Neural cell (in vitro differentiated cells): ENCODE measurements at regions not wholly inside any gene's neighbourhood (a gene's known extent, or its start where the extent isn't known, plus 50 kb on each side); places are given as distances from the start of the nearest gene placed in this dataset.

ENCODE experiments used
- CTCF ChIP-seq: fragments of 450-650 bp; IDR thresholded peaks from 2 replicates; pipeline ENCODE4 v1.5.1; 2014; ENCODE audit warnings: antibody characterized with exemption, mild to moderate bottlenecking, moderate library complexity; ENCODE audit not compliant: poor library complexity, severe bottlenecking
- EP300 ChIP-seq: fragments of 450-650 bp; conservative IDR thresholded peaks from 2 replicates; pipeline ENCODE4 v1.6.1; 2014; ENCODE audit warnings: antibody characterized with exemption, mild to moderate bottlenecking, moderate library complexity; ENCODE audit not compliant: poor library complexity, severe bottlenecking
- EZH2 ChIP-seq: fragments of 200-600, 300-800 bp; shearing (Covaris generic), sonication (generic); IDR thresholded peaks from 2 replicates; pipeline ENCODE4 v1.6.1; 2014; ENCODE audit warnings: antibody characterized with exemption, low read length, borderline replicate concordance, mild to moderate bottlenecking; ENCODE audit not compliant: insufficient read depth, poor library complexity, severe bottlenecking
- RAD21 ChIP-seq: fragments of 450-650 bp; conservative IDR thresholded peaks from 2 replicates; pipeline ENCODE4 v1.6.1; 2014; ENCODE audit warnings: antibody characterized with exemption, mild to moderate bottlenecking, moderate library complexity
- SMC3 ChIP-seq: fragments of 450-650 bp; conservative IDR thresholded peaks from 2 replicates; pipeline ENCODE4 v1.6.1; 2014; ENCODE audit warnings: antibody characterized with exemption, mild to moderate bottlenecking, moderate library complexity; ENCODE audit not compliant: poor library complexity

- TF ChIP-seq CTCF, result no peak
- no peak for TF ChIP-seq RAD21
- TF ChIP-seq EZH2, result no peak
- no peak for TF ChIP-seq SMC3
- TF ChIP-seq EP300, result no peak
Measured at GRCh38 chr2:2806711-2807110, 475.6 kb upstream of the MYT1L start.
